Endodermal cell (in vitro differentiated cells): ENCODE measurements at regions not wholly inside any gene's neighbourhood (a gene's known extent, or its start where the extent isn't known, plus 50 kb on each side); places are given as distances from the start of the nearest gene placed in this dataset.

Experiments used
- DNase-seq: peaks from one replicate; pipeline ENCODE4 v3.0.0-alpha.2; 2017
- H3K27ac ChIP-seq: 2 replicates; pipeline ENCODE4 v1.5.1; 2013; ENCODE audit warnings: mild to moderate bottlenecking, low read depth, low read length, moderate library complexity
- H3K27me3 ChIP-seq: 2 replicates; pipeline ENCODE4 v1.6.1; 2013; ENCODE audit warnings: mild to moderate bottlenecking, low read length, moderate library complexity; ENCODE audit not compliant: insufficient read depth, control insufficient read depth, poor library complexity, severe bottlenecking
- H3K36me3 ChIP-seq: 2 replicates; pipeline ENCODE4 v1.7.0; 2013; ENCODE audit warnings: mild to moderate bottlenecking, low read length, moderate library complexity; ENCODE audit not compliant: control insufficient read depth, insufficient read depth
- H3K4me1 ChIP-seq: one replicate; pipeline ENCODE4 v1.7.0; 2013; ENCODE audit warnings: low read length; ENCODE audit not compliant: control insufficient read depth, insufficient read depth
- H3K4me3 ChIP-seq: 2 replicates; pipeline ENCODE4 v1.5.1; 2013; ENCODE audit warnings: mild to moderate bottlenecking, low read length, moderate library complexity
- H3K9ac ChIP-seq: 2 replicates; pipeline ENCODE4 v1.6.1; 2013; ENCODE audit warnings: mild to moderate bottlenecking, low read length, moderate library complexity; ENCODE audit not compliant: poor library complexity, severe bottlenecking; ENCODE audit errors: extremely low read depth
- H3K9me3 ChIP-seq: 2 replicates; pipeline ENCODE4 v1.6.1; 2013; ENCODE audit warnings: mild to moderate bottlenecking, low read length, moderate library complexity; ENCODE audit not compliant: control insufficient read depth
- H3K27ac Mint-ChIP-seq: 2 replicates; pipeline ENCODE4 v1.8.0; 2020; ENCODE audit warnings: mixed read lengths
- H3K27me3 Mint-ChIP-seq: 2 replicates; pipeline ENCODE4 v1.8.0; 2021; ENCODE audit warnings: mild to moderate bottlenecking, mixed read lengths; ENCODE audit not compliant: insufficient read depth
- H3K36me3 Mint-ChIP-seq: 2 replicates; pipeline ENCODE4 v1.8.0; 2020; ENCODE audit warnings: low read depth, mixed read lengths
- H3K4me1 Mint-ChIP-seq: 2 replicates; pipeline ENCODE4 v1.8.0; 2020; ENCODE audit warnings: mixed read lengths
- H3K4me3 Mint-ChIP-seq: 2 replicates; pipeline ENCODE4 v1.8.0; 2020; ENCODE audit warnings: mild to moderate bottlenecking, moderate library complexity, mixed read lengths
- H3K9me3 Mint-ChIP-seq: 2 replicates; pipeline ENCODE4 v1.8.0; 2020; ENCODE audit warnings: mild to moderate bottlenecking, mixed read lengths
- WGBS, 2 experiments: methylation state at CpG; one replicate each; pipeline versions ENCODE4 v1.1.5 to v1.1.7; 2013; ENCODE audit warnings: missing lambda C conversion rate in 2 of 2, mixed read lengths in 1 of 2; ENCODE audit not compliant: insufficient coverage in 1 of 2, insufficient read length in 1 of 2; 5-methylcytosine and 5-hydroxymethylcytosine counted together
- TF ChIP-seq, protein P1 (sequence below): fragments of 200-600 bp; sonication (generic); conservative IDR thresholded peaks from 2 replicates; pipeline ENCODE4 v1.5.0; 2021; ENCODE audit warnings: antibody characterized with exemption, mild to moderate bottlenecking

- Histone ChIP-seq H3K36me3 (no peaks in the 10 kb centered on the region), H3K27ac (no peak overlapping the region), H3K27me3 (no peaks in the 10 kb centered on the region), H3K4me1 (no peaks in the 10 kb centered on the region), H3K9me3 (peaks cover 2% of the 10 kb centered on the region), H3K9ac (no peak overlapping the region), H3K4me3 (no peak overlapping the region)
- DNase-seq = no peak
- Mint-ChIP-seq H3K4me3 (no peak overlapping the region), H3K27ac (no peak overlapping the region), H3K36me3 (no peaks in the 10 kb centered on the region), H3K9me3 (peaks cover 2% of the 10 kb centered on the region), H3K4me1 (no peaks in the 10 kb centered on the region), H3K27me3 (no peaks in the 10 kb centered on the region)
- TF ChIP-seq, protein P1, sequence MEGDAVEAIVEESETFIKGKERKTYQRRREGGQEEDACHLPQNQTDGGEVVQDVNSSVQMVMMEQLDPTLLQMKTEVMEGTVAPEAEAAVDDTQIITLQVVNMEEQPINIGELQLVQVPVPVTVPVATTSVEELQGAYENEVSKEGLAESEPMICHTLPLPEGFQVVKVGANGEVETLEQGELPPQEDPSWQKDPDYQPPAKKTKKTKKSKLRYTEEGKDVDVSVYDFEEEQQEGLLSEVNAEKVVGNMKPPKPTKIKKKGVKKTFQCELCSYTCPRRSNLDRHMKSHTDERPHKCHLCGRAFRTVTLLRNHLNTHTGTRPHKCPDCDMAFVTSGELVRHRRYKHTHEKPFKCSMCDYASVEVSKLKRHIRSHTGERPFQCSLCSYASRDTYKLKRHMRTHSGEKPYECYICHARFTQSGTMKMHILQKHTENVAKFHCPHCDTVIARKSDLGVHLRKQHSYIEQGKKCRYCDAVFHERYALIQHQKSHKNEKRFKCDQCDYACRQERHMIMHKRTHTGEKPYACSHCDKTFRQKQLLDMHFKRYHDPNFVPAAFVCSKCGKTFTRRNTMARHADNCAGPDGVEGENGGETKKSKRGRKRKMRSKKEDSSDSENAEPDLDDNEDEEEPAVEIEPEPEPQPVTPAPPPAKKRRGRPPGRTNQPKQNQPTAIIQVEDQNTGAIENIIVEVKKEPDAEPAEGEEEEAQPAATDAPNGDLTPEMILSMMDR = no peak
- 80 to 81% methylated on average over 1 of the region's 1 CpG for WGBS, 2 experiments
Observed at GRCh38 chr3:87634426-87634825, 358.0 kb upstream of the POU1F1 start.

DNA sequence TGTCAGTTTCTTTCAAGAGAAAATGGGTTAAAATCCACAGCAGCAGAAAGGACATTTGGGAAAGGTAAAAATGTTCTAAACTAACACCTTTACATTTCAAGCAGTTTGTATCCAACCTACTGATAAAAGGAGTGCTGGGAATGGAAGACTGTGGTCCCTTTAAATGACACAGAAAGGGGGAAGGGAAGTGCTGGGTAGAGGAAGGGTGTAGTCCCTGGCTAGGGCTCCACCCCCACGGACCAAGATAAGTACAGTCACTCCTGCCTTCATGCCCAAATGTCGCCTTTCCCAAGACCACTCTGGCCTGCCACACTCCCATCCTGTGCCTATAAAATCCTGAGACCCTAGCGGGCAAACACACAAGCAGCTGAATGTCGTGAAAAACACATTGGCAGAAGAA is 350.9 kb upstream of the POU1F1 start:
- H3K4me1 Mint-ChIP-seq = no peaks in the 10 kb centered on the region
- no peak for DNase-seq
- Histone ChIP-seq H3K4me1 (no peaks in the 10 kb centered on the region), H3K4me3 (no peak overlapping the region), H3K36me3 (no peaks in the 10 kb centered on the region), H3K27me3 (no peaks in the 10 kb centered on the region), H3K9ac (no peak overlapping the region), H3K9me3 (peaks cover 8% of the 10 kb centered on the region), H3K27ac (no peak overlapping the region)
- H3K27ac Mint-ChIP-seq = no peak overlapping the region
- 69 to 85% methylated on average over 3 to 4 of the region's 4 CpGs for WGBS, 2 experiments
- peaks cover 7% of the 10 kb centered on the region for H3K9me3 Mint-ChIP-seq
- H3K27me3 Mint-ChIP-seq = no peaks in the 10 kb centered on the region
- no peak overlapping the region for H3K4me3 Mint-ChIP-seq
- no peaks in the 10 kb centered on the region for H3K36me3 Mint-ChIP-seq
- TF ChIP-seq, protein P1 = no peak

DNA sequence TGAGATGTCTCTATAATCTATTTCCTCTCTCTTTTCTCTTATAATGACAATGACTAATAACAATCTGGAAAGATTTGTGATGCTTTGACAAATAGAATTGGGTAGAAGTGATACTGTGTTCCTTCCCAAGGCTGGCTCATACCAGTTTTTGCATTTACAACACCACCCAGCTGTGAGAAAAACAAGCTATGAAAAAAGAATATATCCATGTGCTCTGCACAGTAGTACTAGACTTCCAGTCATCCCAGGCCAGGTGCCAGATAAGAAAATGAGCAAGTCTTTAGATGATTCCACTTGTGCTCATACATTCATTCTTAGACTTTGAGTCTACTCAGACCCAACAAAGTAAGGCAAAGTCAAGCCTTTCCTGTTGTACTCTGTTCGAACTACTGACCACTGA is 350.2 kb upstream of the POU1F1 start:
- Histone ChIP-seq H3K9me3 (peaks cover 8% of the 10 kb centered on the region), H3K27ac (no peak overlapping the region), H3K9ac (no peak overlapping the region), H3K4me3 (no peak overlapping the region), H3K36me3 (no peaks in the 10 kb centered on the region), H3K27me3 (no peaks in the 10 kb centered on the region), H3K4me1 (no peaks in the 10 kb centered on the region)
- 92 to 100% methylated on average over 1 of the region's 1 CpG for WGBS, 2 experiments
- Mint-ChIP-seq H3K27ac (no peak overlapping the region), H3K4me1 (no peaks in the 10 kb centered on the region), H3K36me3 (no peaks in the 10 kb centered on the region), H3K4me3 (no peak overlapping the region), H3K27me3 (no peaks in the 10 kb centered on the region), H3K9me3 (peaks cover 7% of the 10 kb centered on the region)
- TF ChIP-seq, protein P1 = no peak
- no peak for DNase-seq
